ENCODE measurements at regions not wholly inside any gene's neighbourhood (a gene's known extent, or its start where the extent isn't known, plus 50 kb on each side); places are given as distances from the start of the nearest gene placed in this dataset.

- TF ChIP-seq, protein P1, sequence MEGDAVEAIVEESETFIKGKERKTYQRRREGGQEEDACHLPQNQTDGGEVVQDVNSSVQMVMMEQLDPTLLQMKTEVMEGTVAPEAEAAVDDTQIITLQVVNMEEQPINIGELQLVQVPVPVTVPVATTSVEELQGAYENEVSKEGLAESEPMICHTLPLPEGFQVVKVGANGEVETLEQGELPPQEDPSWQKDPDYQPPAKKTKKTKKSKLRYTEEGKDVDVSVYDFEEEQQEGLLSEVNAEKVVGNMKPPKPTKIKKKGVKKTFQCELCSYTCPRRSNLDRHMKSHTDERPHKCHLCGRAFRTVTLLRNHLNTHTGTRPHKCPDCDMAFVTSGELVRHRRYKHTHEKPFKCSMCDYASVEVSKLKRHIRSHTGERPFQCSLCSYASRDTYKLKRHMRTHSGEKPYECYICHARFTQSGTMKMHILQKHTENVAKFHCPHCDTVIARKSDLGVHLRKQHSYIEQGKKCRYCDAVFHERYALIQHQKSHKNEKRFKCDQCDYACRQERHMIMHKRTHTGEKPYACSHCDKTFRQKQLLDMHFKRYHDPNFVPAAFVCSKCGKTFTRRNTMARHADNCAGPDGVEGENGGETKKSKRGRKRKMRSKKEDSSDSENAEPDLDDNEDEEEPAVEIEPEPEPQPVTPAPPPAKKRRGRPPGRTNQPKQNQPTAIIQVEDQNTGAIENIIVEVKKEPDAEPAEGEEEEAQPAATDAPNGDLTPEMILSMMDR (IDR thresholded peaks at IDR 0.05; ENCODE audit: insufficient read depth, low read depth, low read length, missing control alignments): no peak
- H3K4me3 ChIP-seq (ENCODE audit: low read length): no peak overlapping the region
- DNase-seq (ENCODE audit: low read depth): no peak
These were observed 414.5 kb downstream of the ADGRL2 start for GRCh38 chr1:82215056-82215852.

GRCh38 chr1:82214606-82215005 lies 413.9 kb downstream of the ADGRL2 start:
- TF ChIP-seq, protein P1 (IDR thresholded peaks at IDR 0.05; ENCODE audit: insufficient read depth, low read depth, low read length, missing control alignments): no peak
- H3K4me3 ChIP-seq (ENCODE audit: low read length): no peak overlapping the region
- DNase-seq (ENCODE audit: low read depth): no peak

DNA sequence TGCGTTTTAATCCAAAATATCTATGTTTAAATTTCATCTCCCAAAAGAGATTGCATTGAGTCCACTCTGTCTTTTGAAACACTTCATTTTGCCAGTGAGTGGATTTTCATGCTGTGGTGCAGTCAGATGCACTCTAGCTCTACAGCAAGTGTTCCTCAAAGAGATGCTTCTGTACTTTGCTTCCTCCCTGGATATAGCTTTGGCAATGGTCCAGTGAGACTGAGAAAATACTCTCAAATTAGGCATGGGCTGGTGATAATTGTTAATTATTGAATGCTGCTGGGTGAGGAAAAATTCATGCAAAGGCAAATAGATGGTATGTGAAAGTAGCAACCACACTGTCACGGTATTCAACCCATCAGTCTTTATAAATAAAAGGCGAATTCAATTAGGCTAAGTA lies 396.9 kb downstream of the ADGRL2 start:
- TF ChIP-seq, protein P1 (IDR thresholded peaks at IDR 0.05; ENCODE audit: insufficient read depth, low read depth, low read length, missing control alignments): no peak

DNA sequence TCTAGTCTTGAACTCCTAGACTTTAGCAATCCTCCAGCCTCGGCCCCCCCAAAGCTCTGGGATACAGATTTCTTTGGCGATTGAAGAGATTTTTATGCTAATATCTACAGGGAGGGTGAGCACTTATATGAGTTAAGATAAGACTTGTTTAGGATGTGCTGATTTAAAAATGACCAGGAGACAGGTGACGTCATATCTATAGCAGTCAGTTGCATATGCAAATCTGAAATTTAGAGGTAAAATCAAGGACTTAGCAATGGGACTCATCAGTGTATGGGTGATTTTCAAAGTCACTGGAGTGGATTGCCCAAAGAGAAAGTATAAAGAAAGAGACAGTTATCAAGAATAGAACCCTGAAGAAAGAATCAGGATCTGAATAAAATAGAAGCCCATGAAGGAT lies 394.5 kb downstream of the ADGRL2 start:
- H3K4me3 ChIP-seq (ENCODE audit: low read length): no peak overlapping the region
- DNase-seq (ENCODE audit: low read depth): no peak
- TF ChIP-seq, protein P1 (IDR thresholded peaks at IDR 0.05; ENCODE audit: insufficient read depth, low read depth, low read length, missing control alignments): no peak

More for the DNA sequence above, 396.9 kb downstream of the ADGRL2 start:
- H3K4me3 ChIP-seq (ENCODE audit: low read length): no peak overlapping the region
- no peak for DNase-seq (ENCODE audit: low read depth)

- TF ChIP-seq, protein P1 (IDR thresholded peaks at IDR 0.05; ENCODE audit: insufficient read depth, low read depth, low read length, missing control alignments): no peak
- no peak for DNase-seq (ENCODE audit: low read depth)
These were observed 384.4 kb downstream of the ADGRL2 start for GRCh38 chr1:82185084-82185483.

GRCh38 chr1:82181846-82182245 lies 381.1 kb downstream of the ADGRL2 start:
- no peak for DNase-seq (ENCODE audit: low read depth)
- TF ChIP-seq, protein P1 (IDR thresholded peaks at IDR 0.05; ENCODE audit: insufficient read depth, low read depth, low read length, missing control alignments): no peak

More at GRCh38 chr1:82185084-82185483, 384.4 kb downstream of the ADGRL2 start:
- no peak overlapping the region for H3K4me3 ChIP-seq (ENCODE audit: low read length)

DNA sequence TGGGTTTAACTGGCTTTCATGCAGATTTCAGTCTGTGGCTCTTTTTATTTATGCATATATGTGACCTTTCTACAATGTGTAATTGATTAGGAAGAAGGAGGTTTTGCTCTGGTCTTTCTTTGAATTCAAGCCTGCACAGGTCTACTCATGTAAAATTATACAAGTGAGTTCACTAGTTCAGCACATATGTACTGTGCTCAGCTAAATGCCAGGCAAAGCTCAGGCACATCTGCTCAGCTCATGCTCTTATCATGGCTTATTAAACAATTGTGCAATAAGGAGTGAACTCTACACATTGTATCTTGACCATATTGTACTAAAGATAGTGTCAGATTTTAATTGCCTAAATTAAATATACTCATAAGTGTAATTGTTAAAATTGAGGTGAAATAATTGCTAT lies 378.4 kb downstream of the ADGRL2 start:
- DNase-seq (ENCODE audit: low read depth): no peak
- H3K4me3 ChIP-seq (ENCODE audit: low read length): no peak overlapping the region
- TF ChIP-seq, protein P1 (IDR thresholded peaks at IDR 0.05; ENCODE audit: insufficient read depth, low read depth, low read length, missing control alignments): no peak

More at GRCh38 chr1:82181846-82182245, 381.1 kb downstream of the ADGRL2 start:
- no peak overlapping the region for H3K4me3 ChIP-seq (ENCODE audit: low read length)
